ENCODE measurements at regions not wholly inside any gene's neighbourhood (a gene's known extent, or its start where the extent isn't known, plus 50 kb on each side); places are given as distances from the start of the nearest gene placed in this dataset.
A peak's percentile ranks its signal among the peaks of the same experiment; 100 is the strongest.
"Not testable (repeated sequence)": the region's sequence is repeated elsewhere in the genome, so short reads cannot be mapped to it uniquely, and the experiment has no call there.

GRCh38 chr5:17037751-17038150 lies 101.7 kb upstream of the MYO10 start:
- DNase-seq: no peak

DNA sequence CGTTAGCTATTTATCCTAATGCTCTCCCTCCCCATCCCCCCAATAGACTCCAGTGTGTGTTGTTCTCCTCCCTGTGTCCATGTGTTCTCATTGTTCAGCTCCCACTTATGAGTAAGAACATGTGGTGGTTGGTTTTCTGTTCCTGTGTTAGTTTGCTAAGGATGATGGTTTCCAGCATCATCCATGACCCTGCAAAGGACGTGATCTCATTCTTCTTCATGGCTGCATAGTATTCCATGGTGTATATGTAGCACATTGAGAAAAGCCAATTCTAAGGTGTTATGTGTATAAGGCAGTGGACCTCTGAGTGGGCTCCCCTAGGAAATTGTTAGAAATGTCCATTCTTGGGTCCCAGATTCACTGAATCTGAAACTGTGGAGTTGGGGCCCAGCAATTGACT lies 103.1 kb upstream of the MYO10 start:
- DNase-seq: no peak

DNA sequence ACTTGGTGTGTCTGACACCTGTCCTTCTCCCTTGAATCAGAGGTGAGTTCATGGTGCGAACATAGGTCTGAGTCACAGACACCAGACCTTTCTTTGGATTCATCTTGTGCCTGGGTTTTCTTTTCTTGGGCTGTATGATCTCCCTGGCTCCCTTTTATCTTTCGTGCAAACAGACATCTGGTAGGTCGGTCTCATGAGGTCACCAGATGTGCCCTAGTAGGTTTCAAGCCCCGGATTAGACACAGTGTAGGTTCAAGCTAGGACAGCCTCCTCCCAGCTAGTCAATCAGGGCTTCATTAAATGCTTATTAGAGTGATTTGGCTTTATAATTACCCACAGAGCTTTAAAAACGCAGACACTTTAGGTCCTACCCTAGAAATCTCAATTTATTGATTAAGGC lies 106.0 kb upstream of the MYO10 start:
- DNase-seq: no peak

DNA sequence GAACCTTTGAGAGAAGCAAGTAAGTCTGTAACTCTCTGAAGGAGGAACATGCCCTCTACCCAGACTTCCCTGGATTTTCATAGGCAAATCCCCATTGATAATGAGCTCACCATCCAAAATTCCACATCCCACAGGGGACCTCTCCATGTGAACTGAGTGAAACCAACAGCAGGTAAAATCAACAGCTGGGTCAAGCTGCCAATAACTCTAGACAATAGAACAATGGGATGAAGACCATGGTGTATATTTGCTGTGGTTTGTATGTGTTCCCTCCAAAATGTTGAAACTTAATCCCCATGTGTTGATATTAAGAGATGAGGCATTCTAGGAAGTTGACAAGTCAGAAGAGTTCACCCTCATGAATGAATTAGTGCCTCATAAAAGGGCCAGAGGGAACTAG lies 110.2 kb upstream of the MYO10 start:
- DNase-seq: no peak

GRCh38 chr5:17050236-17050635 lies 114.1 kb upstream of the MYO10 start:
- no peak for DNase-seq

- DNase-seq: no peak
These were observed 118.8 kb upstream of the MYO10 start for GRCh38 chr5:17054911-17055310.

DNA sequence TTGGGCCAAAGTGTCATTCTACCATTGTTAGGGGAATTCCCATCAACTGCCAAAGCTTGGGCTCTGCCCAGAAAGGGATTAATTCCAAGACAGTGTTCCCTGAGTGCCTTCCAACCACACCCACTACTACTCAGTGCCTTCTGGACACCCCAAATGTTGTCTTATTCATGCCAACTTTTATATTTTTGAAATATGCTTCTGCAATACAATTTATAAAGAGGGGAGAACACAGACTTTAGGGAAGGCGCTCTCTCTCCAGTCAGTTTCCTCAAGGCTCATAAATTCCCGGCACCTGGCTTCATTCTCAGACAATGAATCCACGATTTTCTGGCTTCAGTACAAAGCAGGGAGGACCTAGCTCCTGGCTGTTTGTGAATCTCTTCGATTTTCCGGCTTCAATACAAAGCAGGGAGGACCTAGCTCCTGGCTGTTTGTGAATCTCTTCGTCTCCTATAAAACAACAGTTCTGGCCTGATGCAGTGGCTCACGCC lies 120.1 kb upstream of the MYO10 start:
- DNase-seq: no peak

- DNase-seq: no peak
These were observed 122.3 kb upstream of the MYO10 start for GRCh38 chr5:17058438-17058837.

GRCh38 chr5:17061973-17062470 lies 125.9 kb upstream of the MYO10 start:
- no peak for DNase-seq

DNA sequence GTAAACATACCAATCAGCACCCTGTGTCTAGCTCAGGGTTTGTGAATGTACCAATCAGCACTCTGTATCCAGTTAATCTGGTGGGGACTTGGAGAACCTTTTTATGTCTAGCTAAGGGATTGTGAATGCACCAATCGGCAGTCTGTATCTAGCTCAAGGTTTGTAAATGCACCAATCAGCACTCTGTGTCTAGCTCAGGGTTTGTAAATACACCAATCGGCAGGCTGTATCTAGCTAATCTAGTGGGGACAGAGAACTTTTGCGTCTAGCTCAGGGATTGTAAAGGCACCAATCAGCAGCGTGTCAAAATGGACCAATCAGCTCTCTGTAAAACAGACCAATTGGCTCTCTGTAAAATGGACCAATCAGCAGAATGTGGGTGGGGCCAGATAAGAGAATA lies 126.7 kb upstream of the MYO10 start:
- DNase-seq: not testable (repeated sequence)

DNA sequence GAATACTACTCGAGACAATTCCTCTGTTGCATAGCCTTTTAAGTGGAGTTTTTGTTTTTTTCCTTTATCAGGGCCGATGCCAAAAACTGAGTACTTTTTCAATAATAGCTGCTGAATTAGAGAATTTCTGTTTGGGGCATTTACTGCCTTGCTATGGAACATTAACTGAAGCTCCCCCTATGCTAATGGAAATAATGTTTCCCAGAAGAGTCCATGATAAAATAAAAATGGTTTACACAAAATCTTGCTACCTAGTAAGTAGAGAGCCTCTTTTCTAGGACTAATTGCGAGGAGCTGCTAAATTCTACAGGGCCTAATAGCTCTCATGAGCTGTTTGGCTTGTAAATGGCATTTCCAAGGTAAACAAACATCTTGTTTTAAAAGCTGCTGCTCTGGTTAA lies 128.2 kb upstream of the MYO10 start:
- DNase-seq: peak; percentile 58

DNA sequence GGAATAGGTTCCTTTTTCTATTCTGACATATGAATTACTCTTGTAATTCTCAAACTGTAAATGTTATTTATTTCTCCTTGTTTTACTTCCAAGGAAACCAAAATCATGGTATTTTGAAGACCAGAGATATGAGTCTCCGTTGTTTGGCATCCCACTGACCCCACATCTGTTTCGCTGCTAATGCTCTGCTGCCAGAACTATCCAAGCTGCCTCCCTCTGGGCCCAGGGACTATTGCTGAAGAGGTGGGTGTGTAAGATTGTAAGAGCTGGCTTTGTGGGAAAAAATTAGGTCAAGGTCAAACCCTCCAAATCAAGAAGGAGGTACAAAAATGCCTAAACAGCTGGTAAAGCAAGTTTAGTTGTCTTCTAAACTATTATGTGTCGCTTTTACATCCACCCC lies 129.4 kb upstream of the MYO10 start:
- DNase-seq: no peak

- DNase-seq: not testable (repeated sequence)
These were observed 129.9 kb upstream of the MYO10 start for GRCh38 chr5:17066026-17066425.

DNA sequence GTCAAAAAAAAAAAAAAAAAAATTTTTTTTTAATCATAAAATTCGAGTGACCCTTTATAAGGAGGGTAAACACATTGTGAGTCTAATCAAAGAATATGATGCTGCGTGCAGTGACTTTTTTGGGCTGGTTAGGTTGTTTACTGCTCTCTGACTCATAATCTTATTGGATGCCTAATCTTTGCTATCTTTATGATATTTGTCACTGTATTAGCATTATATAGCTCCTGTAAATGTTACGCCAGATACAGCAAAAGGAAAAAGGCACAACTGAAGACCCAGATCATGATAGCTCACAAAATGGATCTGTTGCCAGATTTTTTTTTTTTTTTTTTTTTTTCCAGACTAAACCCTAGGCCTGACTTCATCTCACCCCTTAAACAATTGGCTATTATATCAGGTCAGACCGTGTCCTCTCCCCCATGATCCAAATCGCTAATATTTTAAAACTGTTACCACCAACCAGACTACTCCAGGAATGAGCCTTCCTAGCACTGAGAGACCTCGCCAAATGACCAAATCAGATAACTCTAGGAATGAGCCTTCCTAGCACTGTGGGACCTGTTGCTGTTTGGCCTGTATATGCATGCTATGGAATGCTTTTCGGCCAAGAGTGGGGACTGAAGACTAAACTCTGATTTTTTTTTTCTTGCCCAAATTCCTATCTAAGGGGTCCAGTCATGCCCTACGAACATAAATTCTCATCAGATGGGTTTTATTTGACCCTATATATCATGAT lies 131.7 kb upstream of the MYO10 start:
- no peak for DNase-seq

GRCh38 chr5:17069995-17070511 lies 134.0 kb upstream of the MYO10 start:
- DNase-seq: no peak

DNA sequence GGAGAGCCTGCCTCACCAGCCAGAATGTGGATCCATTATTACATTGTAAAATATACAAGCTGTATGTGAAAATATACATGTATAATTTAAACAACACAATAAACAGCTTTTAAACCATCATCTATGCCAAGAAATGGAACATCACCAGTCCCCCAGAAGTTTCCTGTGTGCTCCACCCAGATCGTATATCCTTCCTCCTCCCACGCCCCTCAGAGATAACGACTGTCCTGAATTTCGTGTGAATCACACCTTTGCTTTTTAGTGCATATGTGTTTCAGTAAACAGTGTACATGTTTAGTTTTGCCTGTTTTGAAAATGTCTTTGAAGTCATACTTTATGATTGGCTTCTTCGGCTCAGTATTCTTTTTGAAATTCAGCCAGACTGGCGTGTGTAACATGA lies 134.6 kb upstream of the MYO10 start:
- no peak for DNase-seq

DNA sequence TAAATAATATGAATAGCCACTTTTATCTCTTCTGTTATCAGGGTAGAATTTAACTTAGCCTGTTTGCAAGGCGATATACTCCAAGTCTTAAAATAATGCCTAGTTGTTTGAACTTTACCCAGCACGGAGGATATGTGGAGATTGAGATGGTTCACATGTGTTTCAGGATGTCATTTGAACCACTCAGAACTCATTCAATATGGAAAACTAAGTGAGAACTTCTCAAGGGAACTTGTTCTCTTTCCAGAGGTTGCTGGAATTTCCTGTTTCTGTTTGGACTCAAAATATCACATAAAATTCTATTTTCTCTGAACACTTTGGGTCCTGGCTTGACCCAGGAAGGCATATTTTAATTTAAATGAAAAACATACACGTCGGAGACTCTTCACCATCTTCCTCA lies 139.1 kb upstream of the MYO10 start:
- DNase-seq: no peak

- DNase-seq: no peak
These were observed 140.2 kb upstream of the MYO10 start for GRCh38 chr5:17076272-17076671.

- no peak for DNase-seq
These were observed 139.8 kb upstream of the BASP1 start for GRCh38 chr5:17077440-17078233.

DNA sequence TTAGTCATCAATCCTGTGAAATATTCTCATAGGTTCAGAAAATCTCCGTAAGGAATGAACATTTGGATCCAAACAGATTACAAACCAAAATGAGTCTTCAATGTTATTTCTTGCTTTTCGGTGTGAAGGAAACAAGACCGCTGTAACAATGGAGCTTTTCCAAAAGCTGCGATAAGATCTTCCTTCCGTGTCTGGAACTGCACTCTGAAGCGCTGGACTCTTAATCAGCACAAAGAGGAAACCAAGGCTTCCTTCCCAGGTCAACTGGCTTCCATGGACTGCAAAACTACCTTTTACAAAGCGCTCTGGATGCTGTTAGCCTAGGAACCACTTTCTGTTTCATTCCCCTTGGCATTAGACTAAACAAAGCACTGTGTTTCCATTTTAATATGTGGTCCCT lies 137.9 kb upstream of the BASP1 start:
- no peak for DNase-seq

DNA sequence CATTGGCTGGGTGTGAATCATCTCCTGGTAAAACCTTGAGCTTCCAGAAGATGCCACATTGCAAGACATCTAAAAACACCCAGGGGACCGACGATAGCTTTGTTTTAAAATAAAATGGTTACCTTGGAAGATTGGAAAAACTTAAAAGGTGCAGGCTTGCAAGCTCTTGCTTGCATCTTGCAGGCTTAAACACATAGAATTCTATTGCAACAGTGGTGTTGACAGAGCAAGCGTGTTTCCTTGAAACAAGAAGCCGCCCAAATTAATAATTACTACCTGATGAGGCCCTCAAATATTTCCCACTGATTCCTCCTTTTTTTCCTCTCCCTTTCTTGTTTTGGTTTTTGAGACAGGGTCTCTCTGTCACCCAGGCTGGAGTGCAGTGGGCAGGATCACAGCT lies 137.1 kb upstream of the BASP1 start:
- no peak for DNase-seq

DNA sequence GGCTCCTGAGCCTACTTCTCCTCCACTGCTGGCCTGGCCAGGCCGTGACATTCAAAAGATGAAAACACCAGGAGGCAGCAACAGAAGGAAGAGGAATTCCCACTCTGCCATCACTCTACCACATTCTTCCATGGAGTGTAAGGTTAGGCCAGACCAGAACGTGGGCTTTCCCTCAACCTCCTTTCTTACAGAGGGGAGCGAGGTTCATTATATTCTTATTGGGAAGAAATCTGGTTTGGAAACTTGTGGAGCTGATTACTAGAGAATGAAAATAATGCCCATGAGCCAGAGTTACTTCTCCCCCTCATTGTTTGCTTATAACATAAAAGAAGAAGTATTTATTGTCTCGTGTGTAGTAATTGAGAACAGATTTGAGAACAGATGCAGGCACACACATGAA lies 136.3 kb upstream of the BASP1 start:
- DNase-seq: no peak

GRCh38 chr5:17083276-17083675 lies 134.2 kb upstream of the BASP1 start:
- not testable (repeated sequence) for DNase-seq

DNA sequence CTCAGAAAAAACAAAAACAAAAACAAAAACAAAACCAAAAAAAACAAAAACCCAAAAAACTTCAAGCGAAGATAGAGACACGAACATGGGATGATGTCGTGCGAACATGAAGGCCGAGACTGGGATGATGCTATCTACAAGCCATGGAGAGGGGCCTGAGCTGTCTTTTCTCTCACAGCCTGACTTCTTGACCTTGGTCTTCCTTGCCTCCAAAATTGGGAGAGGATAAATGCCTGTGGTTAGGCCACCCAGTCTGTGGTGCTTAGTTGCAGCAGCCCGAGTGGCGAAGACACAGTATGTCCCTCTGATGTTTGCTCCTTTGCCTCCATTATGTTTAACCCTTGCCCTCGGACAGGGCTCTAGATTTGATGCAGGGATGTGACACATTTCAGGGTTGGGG lies 130.4 kb upstream of the BASP1 start:
- DNase-seq: no peak
